Mesenchymal stem cell (in vitro differentiated cells and primary cell): ENCODE measurements at regions not wholly inside any gene's neighbourhood (a gene's known extent, or its start where the extent isn't known, plus 50 kb on each side); places are given as distances from the start of the nearest gene placed in this dataset.

Experiments used
- DNase-seq: peaks from one replicate; pipeline ENCODE4 v3.0.0-alpha.2; 2013
- H2AFZ ChIP-seq: one replicate; pipeline ENCODE4 v1.6.1; 2013; ENCODE audit warnings: low read depth, mild to moderate bottlenecking, control low read depth, inconsistent platforms, low read length, moderate library complexity
- H2AK5ac ChIP-seq: 2 replicates; pipeline ENCODE4 v1.6.1; 2013; ENCODE audit warnings: low read length, moderate library complexity, mild to moderate bottlenecking, inconsistent platforms; ENCODE audit not compliant: severe bottlenecking
- H2BK120ac ChIP-seq: one replicate; pipeline ENCODE4 v1.6.1; 2013; ENCODE audit warnings: low read depth, mild to moderate bottlenecking, inconsistent platforms, low read length, moderate library complexity
- H2BK12ac ChIP-seq, 2 experiments: one replicate each; pipeline ENCODE4 v1.6.1; 2013; ENCODE audit warnings: inconsistent platforms in 2 of 2, low read length in 2 of 2, mild to moderate bottlenecking in 2 of 2, moderate library complexity in 2 of 2, control low read depth in 1 of 2
- H2BK15ac ChIP-seq: one replicate; pipeline ENCODE4 v1.6.1; 2013; ENCODE audit warnings: mild to moderate bottlenecking, low read depth, inconsistent platforms; ENCODE audit not compliant: poor library complexity, severe bottlenecking
- H2BK5ac ChIP-seq: 2 replicates; pipeline ENCODE4 v1.6.1; 2013; ENCODE audit warnings: low read depth, mild to moderate bottlenecking, low read length, control low read depth, inconsistent platforms; ENCODE audit not compliant: poor library complexity, severe bottlenecking
- H3K14ac ChIP-seq, 2 experiments: one replicate each; pipeline ENCODE4 v1.6.1; 2013; ENCODE audit warnings: inconsistent platforms in 2 of 2, low read length in 2 of 2, control low read depth in 1 of 2, mild to moderate bottlenecking in 1 of 2, moderate library complexity in 1 of 2
- H3K18ac ChIP-seq, 2 experiments: one replicate each; pipeline ENCODE4 v1.6.1; 2013; ENCODE audit warnings: inconsistent platforms in 2 of 2, low read length in 2 of 2, control low read depth in 1 of 2, low read depth in 1 of 2, mild to moderate bottlenecking in 1 of 2
- H3K23ac ChIP-seq, 2 experiments: one replicate each; pipeline ENCODE4 v1.6.1; 2013; ENCODE audit warnings: inconsistent platforms in 2 of 2, low read length in 2 of 2, mild to moderate bottlenecking in 2 of 2, moderate library complexity in 2 of 2, control low read depth in 1 of 2
- H3K27ac ChIP-seq: 2 replicates; pipeline ENCODE4 v1.5.1; 2013; ENCODE audit warnings: mild to moderate bottlenecking, moderate library complexity, low read length, control low read depth, inconsistent platforms; ENCODE audit not compliant: poor library complexity, severe bottlenecking
- H3K27me3 ChIP-seq, 2 experiments: 2 replicates each; pipeline versions ENCODE4 v1.6.1 to v1.7.0; 2013; ENCODE audit warnings: low read length in 2 of 2, mild to moderate bottlenecking in 2 of 2, moderate library complexity in 2 of 2, control low read depth in 1 of 2, inconsistent platforms in 1 of 2; ENCODE audit not compliant: control insufficient read depth in 1 of 2, insufficient read depth in 1 of 2
- H3K36me3 ChIP-seq, 2 experiments: 2 replicates each; pipeline versions ENCODE4 v1.6.1 to v1.7.0; 2013; ENCODE audit warnings: low read length in 2 of 2, control low read depth in 1 of 2, inconsistent platforms in 1 of 2, low read depth in 1 of 2, mild to moderate bottlenecking in 1 of 2; ENCODE audit not compliant: insufficient read depth in 2 of 2, control insufficient read depth in 1 of 2
- H3K4ac ChIP-seq, 2 experiments: one replicate each; pipeline ENCODE4 v1.6.1; 2013; ENCODE audit warnings: inconsistent platforms in 2 of 2, low read length in 2 of 2, mild to moderate bottlenecking in 2 of 2, moderate library complexity in 2 of 2, control low read depth in 1 of 2, low read depth in 1 of 2
- H3K4me1 ChIP-seq: 2 replicates; pipeline ENCODE4 v1.6.1; 2013; ENCODE audit warnings: low read depth, low read length, control low read depth; ENCODE audit not compliant: control insufficient read depth, insufficient read depth
- H3K4me2 ChIP-seq: 2 replicates; pipeline ENCODE4 v1.6.1; 2013; ENCODE audit warnings: low read length, mild to moderate bottlenecking, inconsistent platforms; ENCODE audit not compliant: poor library complexity, severe bottlenecking
- H3K4me3 ChIP-seq, 2 experiments: 2 replicates each; pipeline versions ENCODE4 v1.5.1 to v1.7.0; 2013; ENCODE audit warnings: low read length in 2 of 2, mild to moderate bottlenecking in 2 of 2, control low read depth in 1 of 2, low read depth in 1 of 2; ENCODE audit not compliant: insufficient read depth in 1 of 2
- H3K79me1 ChIP-seq: replicated peaks from 2 replicates; pipeline ENCODE4 v1.6.1; 2013; ENCODE audit warnings: mild to moderate bottlenecking, control low read depth, low read length, inconsistent platforms; ENCODE audit not compliant: poor library complexity, severe bottlenecking
- H3K9ac ChIP-seq: 2 replicates; pipeline ENCODE4 v1.7.0; 2013; ENCODE audit warnings: mild to moderate bottlenecking, low read length, moderate library complexity
- H3K9me3 ChIP-seq: 2 replicates; pipeline ENCODE4 v1.7.0; 2013; ENCODE audit warnings: mild to moderate bottlenecking, low read length; ENCODE audit not compliant: control insufficient read depth
- H4K8ac ChIP-seq: one replicate; pipeline ENCODE4 v1.6.1; 2013; ENCODE audit warnings: inconsistent platforms, mild to moderate bottlenecking, low read length, moderate library complexity
- H4K91ac ChIP-seq: one replicate; pipeline ENCODE4 v1.6.1; 2013; ENCODE audit warnings: mild to moderate bottlenecking, low read length, inconsistent platforms
- WGBS: methylation state at CpG from one replicate; pipeline ENCODE4 v1.1.7; 2013; ENCODE audit warnings: mixed read lengths; 5-methylcytosine and 5-hydroxymethylcytosine counted together

DNA sequence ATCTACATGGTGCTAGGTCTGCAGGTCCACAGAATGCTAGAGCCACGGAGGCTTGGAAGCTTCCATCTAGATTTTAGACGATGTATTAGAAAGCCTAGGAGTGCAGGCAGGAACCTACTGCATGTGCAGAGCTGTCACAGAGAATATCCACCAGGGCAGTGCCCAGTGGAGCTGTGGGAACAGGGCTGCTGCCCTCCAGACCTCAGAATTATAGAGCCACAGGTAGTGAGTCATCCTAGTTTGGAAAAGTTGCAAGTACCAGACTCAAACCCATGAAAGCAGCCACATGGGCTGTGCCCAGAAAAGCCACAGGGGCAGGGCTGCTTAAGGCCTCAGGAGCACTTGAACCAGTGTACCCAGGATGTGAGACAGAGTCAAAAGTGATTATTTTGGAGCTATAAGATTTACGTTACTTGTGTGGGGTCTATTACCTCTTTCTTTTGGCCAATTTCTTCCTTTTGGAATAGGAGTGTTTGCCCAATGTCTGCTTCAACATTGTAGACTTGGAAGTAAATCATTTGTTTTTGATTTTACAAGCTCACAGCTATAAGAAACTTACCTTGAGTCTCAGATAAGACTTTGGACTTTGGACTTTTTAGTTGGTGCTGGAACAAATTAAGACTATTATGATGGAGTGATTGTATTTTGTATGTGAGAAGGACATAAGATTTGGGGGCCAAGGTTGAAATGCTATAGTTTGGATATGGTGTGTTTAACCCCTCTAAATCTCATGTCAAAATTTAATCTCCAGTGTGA, 143.5 kb upstream of the CHRDL1 start:
- no peak overlapping the region for H2AFZ ChIP-seq
- no peaks in the 10 kb centered on the region for H3K79me1 ChIP-seq
- 51% methylated on average over 2 of the region's 3 CpGs for WGBS
- H3K14ac ChIP-seq: no peak overlapping the region
- no peak overlapping the region for H2BK120ac ChIP-seq
- H3K4me1 ChIP-seq: no peaks in the 10 kb centered on the region
- no peak overlapping the region for H2BK12ac ChIP-seq
- H3K4me2 ChIP-seq: no peak overlapping the region
- H3K4ac ChIP-seq: no peak overlapping the region
- no peaks in the 10 kb centered on the region for H3K9me3 ChIP-seq
- no peak overlapping the region for H2BK5ac ChIP-seq
- no peak overlapping the region for H4K91ac ChIP-seq
- H2AK5ac ChIP-seq: no peak overlapping the region
- H3K23ac ChIP-seq: no peak overlapping the region
- no peak for DNase-seq
- no peak overlapping the region for H3K4me3 ChIP-seq
- no peak overlapping the region for H4K8ac ChIP-seq
- H3K9ac ChIP-seq: no peak overlapping the region
- H3K36me3 ChIP-seq: no peaks in the 10 kb centered on the region
- H2BK15ac ChIP-seq: no peak overlapping the region
- peaks cover 0 to 43% of the 10 kb centered on the region in 2 experiments for H3K27me3 ChIP-seq
- no peak overlapping the region for H3K18ac ChIP-seq
- no peak overlapping the region for H3K27ac ChIP-seq

DNA sequence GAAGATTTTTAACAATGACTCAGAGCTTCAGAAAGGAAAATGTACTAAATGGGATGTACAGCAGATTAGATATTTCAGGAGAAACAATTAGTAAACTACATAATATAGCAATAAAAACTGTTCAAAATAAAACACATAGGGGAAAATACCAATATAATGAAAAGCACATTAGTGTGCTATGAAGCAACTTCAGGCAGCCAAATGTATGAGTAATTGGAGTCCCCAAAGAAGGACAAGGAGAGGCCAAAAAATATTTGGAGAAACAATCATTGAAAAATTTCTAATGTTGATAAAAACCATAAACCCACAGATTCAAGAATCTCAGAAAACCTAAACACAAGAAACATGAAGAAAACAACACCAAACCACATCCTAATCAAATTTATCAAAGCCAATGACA, 129.3 kb upstream of the CHRDL1 start:
- H4K91ac ChIP-seq: no peak overlapping the region
- H3K4me2 ChIP-seq: no peak overlapping the region
- H2BK5ac ChIP-seq: no peak overlapping the region
- H2AK5ac ChIP-seq: no peak overlapping the region
- no peak overlapping the region for H2AFZ ChIP-seq
- no peak overlapping the region for H3K18ac ChIP-seq
- no peak overlapping the region for H3K23ac ChIP-seq
- H2BK120ac ChIP-seq: no peak overlapping the region
- peaks cover 4% of the 10 kb centered on the region for H3K9me3 ChIP-seq
- H3K4me1 ChIP-seq: no peaks in the 10 kb centered on the region
- H4K8ac ChIP-seq: no peak overlapping the region
- H3K27ac ChIP-seq: no peak overlapping the region
- no peak overlapping the region for H3K9ac ChIP-seq
- peaks cover 0 to 5% of the 10 kb centered on the region in 2 experiments for H3K27me3 ChIP-seq
- H3K4ac ChIP-seq: no peak overlapping the region
- no peak for DNase-seq
- no peak overlapping the region for H2BK15ac ChIP-seq
- no peaks in the 10 kb centered on the region for H3K79me1 ChIP-seq
- H2BK12ac ChIP-seq: no peak overlapping the region
- H3K4me3 ChIP-seq: no peak overlapping the region
- no peaks in the 10 kb centered on the region for H3K36me3 ChIP-seq
- no peak overlapping the region for H3K14ac ChIP-seq

DNA sequence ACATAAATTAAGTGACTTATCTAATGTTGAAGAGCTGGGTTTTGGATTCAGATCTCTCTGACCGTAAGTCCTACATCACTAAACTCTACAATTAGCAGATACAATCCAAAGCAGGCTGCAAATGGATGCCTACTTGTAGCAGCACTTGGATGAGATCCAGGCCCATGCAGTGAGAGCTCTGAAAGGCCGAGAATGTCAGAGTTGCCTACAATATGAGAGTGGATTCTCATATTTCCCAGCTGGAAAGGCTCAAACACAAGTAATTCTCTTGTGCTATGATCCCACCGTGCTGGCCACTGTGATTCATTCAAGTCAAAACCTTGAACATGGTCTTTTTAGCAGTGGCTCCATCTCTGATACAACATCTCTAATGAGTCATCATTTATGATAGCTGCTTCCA, 125.4 kb upstream of the CHRDL1 start:
- Histone ChIP-seq H3K4me1 (no peaks in the 10 kb centered on the region), H2AFZ (no peak overlapping the region), H3K36me3 (no peaks in the 10 kb centered on the region), H3K9me3 (no peaks in the 10 kb centered on the region), H2BK12ac (no peak overlapping the region), H2BK15ac (no peak overlapping the region), H3K23ac (no peak overlapping the region), H4K8ac (no peak overlapping the region), H3K4me3 (no peak overlapping the region), H2BK120ac (no peak overlapping the region), H3K4me2 (no peak overlapping the region), H3K4ac (no peak overlapping the region), H3K14ac (no peak overlapping the region), H2BK5ac (no peak overlapping the region), H4K91ac (no peak overlapping the region), H2AK5ac (no peak overlapping the region), H3K9ac (no peak overlapping the region), H3K27ac (no peak overlapping the region), H3K79me1 (no peaks in the 10 kb centered on the region), H3K27me3 (peaks cover 0 to 8% of the 10 kb centered on the region in 2 experiments), H3K18ac (no peak overlapping the region)
- WGBS: 49% methylated on average over 3 of the region's 3 CpGs
- no peak for DNase-seq

DNA sequence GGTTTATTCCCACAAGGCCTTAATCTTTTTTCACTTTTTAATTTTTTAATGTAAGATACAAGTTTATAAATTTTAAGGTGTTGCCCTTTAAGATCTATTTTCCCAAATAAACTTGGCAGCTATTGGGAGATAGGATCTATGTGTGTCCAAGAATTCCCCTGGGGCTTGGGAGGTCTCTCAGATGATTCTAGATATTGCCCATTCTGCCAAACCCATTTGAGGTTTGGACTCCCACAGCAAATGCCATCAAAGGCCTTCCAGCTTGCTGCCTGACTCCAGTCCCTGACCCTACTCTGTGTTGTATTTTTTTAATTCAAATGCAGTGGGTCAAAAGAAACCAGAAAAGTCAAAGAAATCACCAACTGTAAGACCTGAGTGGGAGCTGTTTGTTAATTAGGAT, 120.0 kb upstream of the CHRDL1 start:
- Histone ChIP-seq H3K79me1 (no peaks in the 10 kb centered on the region), H3K18ac (no peak overlapping the region), H3K4me3 (no peak overlapping the region), H3K27ac (no peak overlapping the region), H3K14ac (no peak overlapping the region), H2AK5ac (no peak overlapping the region), H3K36me3 (no peaks in the 10 kb centered on the region), H2AFZ (no peak overlapping the region), H3K9ac (no peak overlapping the region), H4K8ac (no peak overlapping the region), H3K4me2 (no peak overlapping the region), H3K23ac (no peak overlapping the region), H4K91ac (no peak overlapping the region), H2BK12ac (no peak overlapping the region), H3K4me1 (no peaks in the 10 kb centered on the region), H2BK15ac (no peak overlapping the region), H2BK120ac (no peak overlapping the region), H3K27me3 (peaks cover 0 to 9% of the 10 kb centered on the region in 2 experiments), H3K9me3 (no peaks in the 10 kb centered on the region), H2BK5ac (no peak overlapping the region), H3K4ac (no peak overlapping the region)
- no peak for DNase-seq
